ENCODE measurements at regions not wholly inside any gene's neighbourhood (a gene's known extent, or its start where the extent isn't known, plus 50 kb on each side); places are given as distances from the start of the nearest gene placed in this dataset.
A peak's percentile ranks its signal among the peaks of the same experiment; 100 is the strongest.

GRCh38 chr18:56235071-56235470, 403.3 kb downstream of the TXNL1 start:
- Mint-ChIP-seq H3K4me1 (peaks cover 37% of the 10 kb centered on the region), H3K36me3 (ENCODE audit: low read depth) (peaks cover 19% of the 10 kb centered on the region), H3K27me3 (ENCODE audit: low read depth) (no peaks in the 10 kb centered on the region), H3K4me3 (peak overlapping the region; percentile 33), H3K9me3 (peaks cover 15% of the 10 kb centered on the region), H3K27ac (ENCODE audit: unreplicated experiment) (peak overlapping the region; percentile 60)
- DNase-seq (ENCODE audit: low read depth, low spot score) = no peak
- TF ChIP-seq CTCF (conservative IDR thresholded peaks at IDR 0.05) = no peak

- peaks cover 16% of the 10 kb centered on the region for H3K9me3 Mint-ChIP-seq
- no peak overlapping the region for H3K27ac Mint-ChIP-seq (ENCODE audit: unreplicated experiment)
- peaks cover 25% of the 10 kb centered on the region for H3K36me3 Mint-ChIP-seq (ENCODE audit: low read depth)
- DNase-seq (ENCODE audit: low read depth, low spot score) = no peak
- H3K4me3 Mint-ChIP-seq = no peak overlapping the region
- H3K4me1 Mint-ChIP-seq = peaks cover 37% of the 10 kb centered on the region
- no peak for TF ChIP-seq CTCF (conservative IDR thresholded peaks at IDR 0.05)
- H3K27me3 Mint-ChIP-seq (ENCODE audit: low read depth) = no peaks in the 10 kb centered on the region
Observed at GRCh38 chr18:56233595-56233994, 404.8 kb downstream of the TXNL1 start.

- Mint-ChIP-seq H3K36me3 (ENCODE audit: low read depth) (peaks cover 15% of the 10 kb centered on the region), H3K27me3 (ENCODE audit: low read depth) (no peaks in the 10 kb centered on the region), H3K27ac (ENCODE audit: unreplicated experiment) (no peak overlapping the region), H3K9me3 (peaks cover 20% of the 10 kb centered on the region), H3K4me1 (peaks cover 10% of the 10 kb centered on the region), H3K4me3 (no peak overlapping the region)
- no peak for DNase-seq (ENCODE audit: low read depth, low spot score)
- no peak for TF ChIP-seq CTCF (conservative IDR thresholded peaks at IDR 0.05)
Observed at GRCh38 chr18:56226025-56226424, 412.4 kb downstream of the TXNL1 start.

- Mint-ChIP-seq H3K36me3 (ENCODE audit: low read depth) (peaks cover 5% of the 10 kb centered on the region), H3K4me1 (peaks cover 10% of the 10 kb centered on the region), H3K4me3 (no peak overlapping the region), H3K9me3 (peaks cover 13% of the 10 kb centered on the region), H3K27me3 (ENCODE audit: low read depth) (no peaks in the 10 kb centered on the region), H3K27ac (ENCODE audit: unreplicated experiment) (no peak overlapping the region)
- no peak for DNase-seq (ENCODE audit: low read depth, low spot score)
- no peak for TF ChIP-seq CTCF (conservative IDR thresholded peaks at IDR 0.05)
Observed at GRCh38 chr18:56224669-56225561, 413.5 kb downstream of the TXNL1 start.

GRCh38 chr18:56221195-56222065, 417.0 kb downstream of the TXNL1 start:
- Mint-ChIP-seq H3K4me3 (no peak overlapping the region), H3K27ac (ENCODE audit: unreplicated experiment) (no peak overlapping the region), H3K4me1 (peaks cover 10% of the 10 kb centered on the region)

More at GRCh38 chr18:56221195-56222065, 417.0 kb downstream of the TXNL1 start:
- no peaks in the 10 kb centered on the region for H3K27me3 Mint-ChIP-seq (ENCODE audit: low read depth)
- no peak for TF ChIP-seq CTCF (conservative IDR thresholded peaks at IDR 0.05)
- H3K9me3 Mint-ChIP-seq = peaks cover 11% of the 10 kb centered on the region
- H3K36me3 Mint-ChIP-seq (ENCODE audit: low read depth) = peaks cover 4% of the 10 kb centered on the region
- DNase-seq (ENCODE audit: low read depth, low spot score) = no peak
